Muscle of leg (tissue), 3 donors: ENCODE measurements at regions not wholly inside any gene's neighbourhood (a gene's known extent, or its start where the extent isn't known, plus 50 kb on each side); places are given as distances from the start of the nearest gene placed in this dataset.
"Not testable (repeated sequence)": the region's sequence is repeated elsewhere in the genome, so short reads cannot be mapped to it uniquely, and the experiment has no call there.

Experiments used
- DNase-seq: peaks from one replicate; pipeline ENCODE4 v3.0.0; 2013
- H3K27ac ChIP-seq: one replicate; pipeline ENCODE4 v1.5.1; 2013; ENCODE audit warnings: mild to moderate bottlenecking, low read length, control low read depth
- H3K27me3 ChIP-seq: one replicate; pipeline ENCODE4 v1.6.1; 2013; ENCODE audit warnings: low read length; ENCODE audit not compliant: control insufficient read depth, insufficient read depth
- H3K36me3 ChIP-seq: one replicate; pipeline ENCODE4 v1.6.1; 2013; ENCODE audit warnings: low read length; ENCODE audit not compliant: control insufficient read depth, insufficient read depth
- H3K4me1 ChIP-seq: one replicate; pipeline ENCODE4 v1.6.1; 2013; ENCODE audit warnings: low read length; ENCODE audit not compliant: control insufficient read depth, insufficient read depth
- H3K4me3 ChIP-seq: one replicate; pipeline ENCODE4 v1.5.1; 2013; ENCODE audit warnings: low read length, control low read depth
- H3K9me3 ChIP-seq: replicated peaks from 2 replicates; pipeline ENCODE4 v1.6.1; 2013; ENCODE audit warnings: low read depth, low read length; ENCODE audit not compliant: control insufficient read depth
- WGBS: methylation state at CpG from one replicate; pipeline ENCODE4 v1.1.5; 2013; ENCODE audit warnings: missing lambda C conversion rate; ENCODE audit not compliant: insufficient coverage; 5-methylcytosine and 5-hydroxymethylcytosine counted together

DNA sequence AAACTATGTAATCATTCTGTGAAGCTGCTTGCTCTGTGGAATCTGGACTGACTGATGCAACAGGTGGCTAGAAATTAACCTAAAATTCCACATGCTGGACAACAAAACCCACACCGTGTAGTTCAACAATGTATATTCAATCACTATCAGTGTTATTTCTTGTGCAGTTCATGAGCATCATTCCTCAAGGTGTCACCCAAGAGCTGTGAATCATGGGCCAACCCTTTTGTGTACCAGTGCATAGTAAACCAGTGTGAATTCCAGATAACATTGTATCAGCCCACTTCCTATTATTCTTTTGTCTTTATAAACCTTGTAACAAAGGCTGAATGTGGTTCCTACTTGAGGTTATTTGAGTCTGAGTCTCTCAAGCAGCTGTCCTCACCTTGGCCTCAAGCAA is 905.2 kb upstream of the ZNF722 start:
- Histone ChIP-seq H3K9me3 (peaks cover 24% of the 10 kb centered on the region), H3K4me1 (no peaks in the 10 kb centered on the region), H3K36me3 (no peaks in the 10 kb centered on the region), H3K27me3 (no peaks in the 10 kb centered on the region), H3K27ac (no peak overlapping the region), H3K4me3 (no peak overlapping the region)
- WGBS = 75% methylated on average over 1 of the region's 1 CpG
- DNase-seq = no peak

DNA sequence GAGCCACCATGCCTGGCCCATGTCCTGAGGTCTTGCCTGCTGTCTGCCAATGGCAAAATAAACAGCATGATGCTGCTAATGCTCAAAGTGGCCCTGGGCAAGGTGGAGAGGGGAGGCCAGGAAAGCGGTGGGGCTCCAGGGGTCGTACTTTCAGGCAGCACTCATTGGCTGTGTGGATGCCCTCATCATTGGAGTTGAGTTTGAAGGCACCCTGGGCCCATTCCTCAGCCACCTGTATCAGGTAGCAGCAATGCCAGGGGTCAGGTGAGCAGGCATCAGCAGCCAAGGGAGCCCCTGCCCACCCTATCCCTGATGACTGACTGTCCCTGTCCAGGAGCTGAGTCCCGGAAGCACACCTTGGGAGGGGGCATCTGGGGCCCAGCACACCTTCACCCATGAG is 902.5 kb upstream of the ZNF722 start:
- 75% methylated on average over 3 of the region's 3 CpGs for WGBS
- peaks cover 39% of the 10 kb centered on the region for H3K9me3 ChIP-seq
- DNase-seq = no peak

DNA sequence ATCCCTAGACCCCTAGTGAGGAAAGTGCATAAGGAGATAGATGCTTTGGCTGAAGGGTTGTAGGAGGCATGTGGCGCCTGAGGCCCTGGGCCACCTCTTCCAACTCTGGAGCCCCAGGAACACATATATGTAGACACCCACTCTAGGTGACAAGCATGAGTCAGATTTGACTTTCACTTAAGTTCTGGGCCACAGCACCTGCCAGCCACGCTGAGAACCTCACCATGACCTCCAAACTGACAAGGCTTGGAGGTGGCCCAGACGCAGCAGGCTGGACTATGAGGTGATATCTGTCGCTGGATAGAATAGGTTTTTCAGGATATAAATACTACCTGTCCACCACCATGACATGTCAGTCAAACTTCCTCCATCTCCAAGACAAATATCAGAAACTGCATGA is 894.0 kb upstream of the ZNF722 start:
- no peak for DNase-seq
- H3K4me3 ChIP-seq = no peak overlapping the region
- 20% methylated on average over 1 of the region's 4 CpGs for WGBS
- no peak overlapping the region for H3K27ac ChIP-seq
- H3K27me3 ChIP-seq = no peaks in the 10 kb centered on the region
- H3K4me1 ChIP-seq = no peaks in the 10 kb centered on the region
- no peaks in the 10 kb centered on the region for H3K36me3 ChIP-seq
- H3K9me3 ChIP-seq = peaks cover 56% of the 10 kb centered on the region

More for the DNA sequence above, 902.5 kb upstream of the ZNF722 start:
- Histone ChIP-seq H3K27ac (no peak overlapping the region), H3K4me1 (no peaks in the 10 kb centered on the region), H3K36me3 (no peaks in the 10 kb centered on the region), H3K4me3 (no peak overlapping the region), H3K27me3 (no peaks in the 10 kb centered on the region)

DNA sequence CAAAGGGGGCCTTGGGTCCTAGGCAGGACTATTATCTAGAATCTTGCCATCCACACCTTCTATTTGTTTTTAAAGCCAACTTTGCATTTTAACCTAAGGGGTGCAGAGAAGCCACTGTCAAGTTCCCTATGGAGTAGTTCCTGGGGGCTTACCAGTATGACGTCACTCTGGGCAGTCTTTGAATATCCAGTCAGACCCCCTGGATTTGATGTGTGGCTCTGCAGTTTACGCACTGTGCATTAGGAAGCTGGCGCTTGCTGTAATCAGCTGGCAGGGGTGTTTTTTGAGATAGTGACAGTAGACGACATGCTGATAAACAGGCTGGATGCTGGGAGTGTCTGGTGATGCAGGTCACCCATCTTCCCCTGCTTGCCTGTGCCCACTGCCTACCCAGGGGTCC is 892.7 kb upstream of the ZNF722 start:
- no peaks in the 10 kb centered on the region for H3K36me3 ChIP-seq
- H3K27ac ChIP-seq = no peak overlapping the region
- H3K27me3 ChIP-seq = no peaks in the 10 kb centered on the region
- no peak for DNase-seq
- no peak overlapping the region for H3K4me3 ChIP-seq
- 83% methylated on average over 3 of the region's 4 CpGs for WGBS
- no peaks in the 10 kb centered on the region for H3K4me1 ChIP-seq
- peaks cover 49% of the 10 kb centered on the region for H3K9me3 ChIP-seq

DNA sequence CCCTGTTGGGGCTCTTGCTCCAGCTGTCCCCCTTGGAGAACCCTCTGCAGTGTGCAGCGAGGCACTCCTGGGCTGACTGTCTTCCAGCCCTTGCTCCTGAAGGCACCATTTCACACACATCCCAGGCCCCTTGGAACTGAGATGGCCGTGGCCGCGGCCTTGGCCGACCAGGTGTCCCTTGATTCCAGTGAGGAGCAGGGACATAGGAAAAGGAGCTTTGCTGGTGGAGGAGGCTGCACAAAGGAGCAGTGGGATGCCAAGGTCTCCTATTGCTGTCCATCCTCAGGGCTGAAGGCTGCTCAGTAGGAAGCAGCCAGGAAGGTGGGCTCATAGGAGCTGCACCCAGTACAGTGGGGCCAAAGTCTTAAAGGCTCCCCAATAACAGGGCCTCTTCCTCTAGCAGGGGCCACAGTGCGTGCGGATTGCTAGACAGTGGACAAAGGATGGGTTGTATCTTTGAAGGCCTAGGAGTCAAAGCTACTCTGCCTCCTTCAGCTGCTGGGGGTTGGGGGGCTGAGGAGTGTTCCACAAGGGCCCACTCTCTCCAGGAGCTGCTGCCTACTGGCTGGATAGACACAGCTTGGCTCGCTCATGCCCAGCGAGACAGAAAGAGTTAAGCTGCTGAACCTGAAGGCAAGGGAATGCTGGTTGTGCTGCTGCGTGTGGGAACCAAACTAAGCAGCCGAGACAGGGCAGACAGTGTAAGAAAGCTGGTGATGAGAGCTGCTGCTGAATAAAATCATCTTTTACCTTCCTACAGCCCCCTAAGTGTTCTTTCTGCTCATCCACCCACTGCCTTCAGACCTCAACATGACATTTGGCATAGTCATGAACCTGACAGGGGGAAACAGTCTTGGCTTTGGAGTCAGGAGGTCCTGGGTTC is 891.9 kb upstream of the ZNF722 start:
- Histone ChIP-seq H3K9me3 (peaks cover 46% of the 10 kb centered on the region), H3K4me1 (no peaks in the 10 kb centered on the region), H3K4me3 (no peak overlapping the region), H3K36me3 (no peaks in the 10 kb centered on the region), H3K27ac (no peak overlapping the region), H3K27me3 (no peaks in the 10 kb centered on the region)
- WGBS = 60% methylated on average over 1 of the region's 11 CpGs
- DNase-seq = no peak

DNA sequence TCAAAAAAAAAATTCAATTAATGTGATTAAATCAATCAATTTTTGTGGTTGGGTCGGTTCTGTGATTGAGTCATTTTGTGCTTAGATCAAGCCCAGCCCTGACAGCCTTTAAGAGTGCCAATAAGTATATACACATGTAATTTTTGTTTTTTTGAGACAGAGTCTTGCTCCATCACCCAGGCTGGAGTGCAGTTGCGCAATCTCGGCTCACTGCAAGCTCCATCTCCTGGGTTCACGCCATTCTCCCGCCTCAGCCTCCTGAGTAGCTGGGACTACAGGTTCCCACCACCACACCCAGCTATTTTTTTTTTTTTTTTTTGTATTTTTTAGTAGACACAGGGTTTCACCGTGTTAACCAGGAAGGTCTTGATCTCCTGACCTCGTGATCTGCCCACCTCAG is 887.1 kb upstream of the ZNF722 start:
- DNase-seq, H3K27me3 ChIP-seq, H3K36me3 ChIP-seq, H3K4me1 ChIP-seq, H3K4me3 ChIP-seq, H3K27ac ChIP-seq: not testable (repeated sequence)
- WGBS = no CpG with 5 or more reads among the region's 7 CpGs
- peaks cover 39% of the 10 kb centered on the region for H3K9me3 ChIP-seq

DNA sequence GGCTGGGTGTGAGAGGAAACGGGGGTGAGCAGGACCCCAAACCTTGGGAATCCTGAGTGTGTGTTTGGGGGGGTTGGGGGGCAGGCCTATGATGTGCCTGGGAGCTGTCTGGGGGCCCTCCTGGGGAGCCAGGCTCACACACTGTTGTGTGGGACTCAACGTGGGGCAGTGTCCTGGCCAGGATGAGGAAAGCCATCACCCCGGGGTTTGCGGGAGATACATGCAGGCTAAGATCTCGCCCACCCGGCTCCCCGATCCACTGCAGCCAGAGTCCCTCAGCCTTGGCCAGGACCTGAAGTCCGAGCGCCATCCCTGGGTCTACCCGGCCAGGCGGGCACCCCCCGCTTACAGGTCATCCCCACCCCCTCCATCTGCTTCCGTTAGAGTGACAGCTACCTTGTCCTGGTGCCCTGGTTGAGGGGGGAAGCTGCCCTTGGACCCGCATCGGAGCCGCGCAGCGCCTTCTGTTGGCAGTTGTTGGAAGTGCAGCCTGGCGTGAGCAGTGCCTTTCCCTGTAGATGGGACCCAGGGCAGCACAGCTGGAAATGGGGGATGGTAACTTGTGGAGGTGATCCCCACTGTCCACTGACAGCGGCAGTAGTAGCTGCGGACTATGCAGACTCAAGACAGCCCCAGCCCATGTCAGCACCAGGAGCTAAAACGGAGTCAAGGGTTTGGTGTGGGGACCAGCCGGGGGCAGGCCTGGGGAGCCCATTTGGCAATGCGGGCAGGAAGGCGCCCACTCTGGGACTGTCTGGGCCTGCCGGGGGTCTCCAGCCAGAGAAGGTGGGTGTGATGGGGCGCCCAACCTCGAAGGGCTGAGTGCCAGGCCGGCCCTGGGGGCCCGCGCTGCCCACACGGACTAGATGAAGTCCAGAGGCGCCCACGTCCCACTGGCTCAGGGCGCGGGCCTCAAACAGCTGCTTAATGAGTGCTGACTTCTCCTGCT is 885.6 kb upstream of the ZNF722 start:
- 87% methylated on average over 31 of the region's 36 CpGs for WGBS
- no peaks in the 10 kb centered on the region for H3K27me3 ChIP-seq
- no peaks in the 10 kb centered on the region for H3K36me3 ChIP-seq
- peaks cover 25% of the 10 kb centered on the region for H3K9me3 ChIP-seq
- no peak overlapping the region for H3K4me3 ChIP-seq
- H3K4me1 ChIP-seq = no peaks in the 10 kb centered on the region
- no peak overlapping the region for H3K27ac ChIP-seq
- no peak for DNase-seq

DNA sequence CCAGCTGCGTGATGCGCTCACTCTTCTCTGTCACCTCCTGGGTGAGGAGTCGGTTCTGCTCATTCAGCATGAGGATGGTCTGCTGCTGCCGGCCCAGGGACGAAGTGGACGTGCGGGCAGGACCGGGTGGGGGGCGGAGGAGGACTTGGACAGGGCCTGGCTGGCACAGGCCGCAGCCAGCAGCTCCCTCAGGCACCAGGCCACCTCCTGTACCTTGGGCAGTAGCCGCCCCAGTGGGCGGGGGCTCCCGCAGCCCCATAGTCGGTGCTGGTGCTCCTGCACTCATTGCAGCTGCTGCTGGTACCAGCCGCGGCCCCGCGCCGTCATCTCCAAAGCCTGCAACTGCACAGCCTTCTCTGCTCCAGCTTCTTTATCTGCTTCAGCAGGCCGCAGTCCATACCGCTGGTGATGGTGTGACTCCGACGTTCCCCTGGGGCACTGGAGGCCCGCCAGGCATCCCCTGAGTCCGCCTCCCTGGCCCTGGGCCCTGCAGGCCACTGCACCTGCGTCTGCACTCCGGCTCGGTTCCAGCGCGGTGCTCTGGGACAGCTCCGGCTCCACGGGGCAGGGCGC is 884.9 kb upstream of the ZNF722 start:
- DNase-seq = no peak
- Histone ChIP-seq H3K9me3 (peaks cover 23% of the 10 kb centered on the region), H3K27me3 (no peaks in the 10 kb centered on the region), H3K27ac (no peak overlapping the region), H3K36me3 (no peaks in the 10 kb centered on the region), H3K4me3 (no peak overlapping the region), H3K4me1 (no peaks in the 10 kb centered on the region)
- WGBS = 78% methylated on average over 33 of the region's 33 CpGs

DNA sequence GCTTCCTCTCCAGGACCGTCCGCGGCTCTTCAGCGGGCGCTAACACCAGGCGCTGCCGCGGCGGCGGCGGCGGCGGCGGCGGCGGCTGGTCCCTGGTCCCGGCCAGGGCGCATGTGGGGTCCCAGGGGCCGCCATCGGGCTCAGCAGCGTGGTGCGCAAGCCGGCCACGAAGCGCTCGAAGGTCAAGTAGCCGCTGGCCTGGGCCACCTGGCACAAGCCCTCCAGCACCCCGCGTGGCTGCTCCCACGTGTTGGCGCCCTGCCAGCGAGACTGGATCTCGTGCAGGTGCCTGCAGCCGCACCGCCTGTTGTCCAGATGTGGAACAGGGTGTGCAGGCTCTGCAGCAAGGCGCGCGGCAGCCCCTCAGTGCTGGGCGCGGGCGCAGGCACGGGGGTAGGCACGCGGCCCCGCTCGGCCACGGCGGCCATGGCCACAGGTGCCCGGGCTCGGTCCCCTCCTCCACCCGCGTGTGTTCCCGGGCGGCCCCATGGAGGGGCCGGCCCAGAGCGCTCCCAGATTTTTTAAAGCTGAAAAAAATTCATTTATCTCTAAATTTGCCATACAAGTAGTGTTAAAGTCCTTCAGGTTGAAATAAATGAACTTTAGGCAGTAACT is 884.2 kb upstream of the ZNF722 start:
- WGBS = 67% methylated on average over 50 of the region's 56 CpGs
- peaks cover 23% of the 10 kb centered on the region for H3K9me3 ChIP-seq

More for the DNA sequence above, 884.2 kb upstream of the ZNF722 start:
- no peaks in the 10 kb centered on the region for H3K27me3 ChIP-seq
- H3K4me3 ChIP-seq = no peak overlapping the region
- no peaks in the 10 kb centered on the region for H3K36me3 ChIP-seq
- no peaks in the 10 kb centered on the region for H3K4me1 ChIP-seq
- no peak for DNase-seq
- no peak overlapping the region for H3K27ac ChIP-seq
